ENCODE measurements at regions not wholly inside any gene's neighbourhood (a gene's known extent, or its start where the extent isn't known, plus 50 kb on each side); places are given as distances from the start of the nearest gene placed in this dataset.
A peak's percentile ranks its signal among the peaks of the same experiment; 100 is the strongest.
"Not testable (repeated sequence)": the region's sequence is repeated elsewhere in the genome, so short reads cannot be mapped to it uniquely, and the experiment has no call there.

- FAIRE-seq; DNase-seq (ENCODE audit: insufficient read length, low spot score): not testable (repeated sequence)
- TF ChIP-seq, protein P1, sequence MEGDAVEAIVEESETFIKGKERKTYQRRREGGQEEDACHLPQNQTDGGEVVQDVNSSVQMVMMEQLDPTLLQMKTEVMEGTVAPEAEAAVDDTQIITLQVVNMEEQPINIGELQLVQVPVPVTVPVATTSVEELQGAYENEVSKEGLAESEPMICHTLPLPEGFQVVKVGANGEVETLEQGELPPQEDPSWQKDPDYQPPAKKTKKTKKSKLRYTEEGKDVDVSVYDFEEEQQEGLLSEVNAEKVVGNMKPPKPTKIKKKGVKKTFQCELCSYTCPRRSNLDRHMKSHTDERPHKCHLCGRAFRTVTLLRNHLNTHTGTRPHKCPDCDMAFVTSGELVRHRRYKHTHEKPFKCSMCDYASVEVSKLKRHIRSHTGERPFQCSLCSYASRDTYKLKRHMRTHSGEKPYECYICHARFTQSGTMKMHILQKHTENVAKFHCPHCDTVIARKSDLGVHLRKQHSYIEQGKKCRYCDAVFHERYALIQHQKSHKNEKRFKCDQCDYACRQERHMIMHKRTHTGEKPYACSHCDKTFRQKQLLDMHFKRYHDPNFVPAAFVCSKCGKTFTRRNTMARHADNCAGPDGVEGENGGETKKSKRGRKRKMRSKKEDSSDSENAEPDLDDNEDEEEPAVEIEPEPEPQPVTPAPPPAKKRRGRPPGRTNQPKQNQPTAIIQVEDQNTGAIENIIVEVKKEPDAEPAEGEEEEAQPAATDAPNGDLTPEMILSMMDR (IDR thresholded peaks at IDR 0.05; ENCODE audit: insufficient read depth, missing control alignments) = peak; percentile 48
Observed at GRCh38 chr7:6953138-6953797, 127.2 kb upstream of the CCZ1B start.

DNA sequence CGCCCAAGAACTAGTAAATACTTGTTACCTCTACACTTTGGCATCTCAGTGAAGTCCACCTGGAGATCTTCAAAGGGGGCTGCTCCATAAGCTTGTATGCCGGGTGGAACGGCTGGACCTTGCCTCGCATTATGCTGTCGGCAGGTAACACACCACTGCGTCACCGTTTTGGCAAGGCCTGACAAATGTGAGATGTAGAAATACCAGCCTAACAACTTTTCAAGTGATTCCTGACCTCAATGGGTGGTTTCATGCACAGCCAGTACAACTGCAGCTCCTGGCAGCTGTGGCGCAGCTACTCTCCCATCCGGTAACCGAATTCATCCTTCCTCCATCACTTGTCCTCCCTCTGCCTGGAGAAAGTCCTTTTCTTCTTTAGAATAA is 127.7 kb upstream of the CCZ1B start:
- not testable (repeated sequence) for FAIRE-seq; DNase-seq (ENCODE audit: insufficient read length, low spot score)

- DNase-seq (ENCODE audit: insufficient read length, low spot score); FAIRE-seq: not testable (repeated sequence)
Observed at GRCh38 chr7:6955385-6955784, 129.3 kb upstream of the CCZ1B start.

- not testable (repeated sequence) for FAIRE-seq; DNase-seq (ENCODE audit: insufficient read length, low spot score)
Observed at GRCh38 chr7:6955990-6956566, 130.0 kb upstream of the CCZ1B start.

GRCh38 chr7:6958371-6958770 is 132.3 kb upstream of the CCZ1B start:
- not testable (repeated sequence) for FAIRE-seq; DNase-seq (ENCODE audit: insufficient read length, low spot score)

- DNase-seq (ENCODE audit: insufficient read length, low spot score); FAIRE-seq: not testable (repeated sequence)
Observed at GRCh38 chr7:6959942-6960341, 133.9 kb upstream of the CCZ1B start.

GRCh38 chr7:6962871-6963270 is 136.8 kb upstream of the CCZ1B start:
- not testable (repeated sequence) for FAIRE-seq; DNase-seq (ENCODE audit: insufficient read length, low spot score)

- FAIRE-seq; DNase-seq (ENCODE audit: insufficient read length, low spot score): not testable (repeated sequence)
- TF ChIP-seq, protein P1 (IDR thresholded peaks at IDR 0.05; ENCODE audit: insufficient read depth, missing control alignments) = peak; percentile 43
Observed at GRCh38 chr7:6965051-6965450, 139.0 kb upstream of the CCZ1B start.

DNA sequence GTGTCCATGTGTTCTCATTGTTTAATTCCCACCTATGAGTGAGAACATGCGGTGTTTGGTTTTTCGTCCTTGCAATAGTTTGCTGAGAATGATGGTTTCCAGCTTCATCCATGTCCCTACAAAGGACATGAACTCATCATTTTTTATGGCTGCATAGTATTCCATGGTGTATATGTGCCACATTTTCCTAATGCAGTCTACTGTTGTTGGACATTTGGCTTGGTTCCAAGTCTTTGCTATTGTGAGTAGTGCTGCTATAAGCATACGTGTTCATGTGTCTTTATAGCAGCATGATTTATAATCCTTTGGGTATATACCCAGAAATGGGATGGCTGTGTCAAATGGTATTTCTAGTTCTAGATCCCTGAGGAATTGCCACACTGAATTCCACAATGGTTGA is 144.1 kb upstream of the CCZ1B start:
- not testable (repeated sequence) for FAIRE-seq; DNase-seq (ENCODE audit: insufficient read length, low spot score)

DNA sequence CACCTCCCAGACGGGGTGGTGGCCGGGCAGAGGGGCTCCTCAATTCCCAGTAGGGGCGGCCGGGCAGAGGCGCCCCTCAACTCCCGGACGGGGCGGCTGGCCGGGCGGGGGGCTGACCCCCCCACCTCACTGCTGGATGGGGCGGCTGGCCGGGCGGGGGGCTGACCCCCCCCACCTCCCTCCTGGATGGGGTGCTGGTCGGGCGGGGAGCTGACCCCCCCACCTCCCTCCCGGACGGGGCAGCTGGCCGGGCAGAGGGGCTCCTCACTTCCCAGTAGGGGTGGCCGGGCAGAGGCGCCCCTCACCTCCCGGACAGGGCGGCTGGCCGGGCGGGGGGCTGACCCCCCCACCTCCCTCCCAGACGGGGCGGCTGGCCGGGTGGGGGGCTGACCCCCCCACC is 148.8 kb upstream of the CCZ1B start:
- FAIRE-seq; DNase-seq (ENCODE audit: insufficient read length, low spot score): not testable (repeated sequence)

- DNase-seq (ENCODE audit: insufficient read length, low spot score); FAIRE-seq: not testable (repeated sequence)
Observed at GRCh38 chr7:6975346-6975745, 149.3 kb upstream of the CCZ1B start.

GRCh38 chr7:6977368-6977767 is 151.3 kb upstream of the CCZ1B start:
- FAIRE-seq; DNase-seq (ENCODE audit: insufficient read length, low spot score): not testable (repeated sequence)

DNA sequence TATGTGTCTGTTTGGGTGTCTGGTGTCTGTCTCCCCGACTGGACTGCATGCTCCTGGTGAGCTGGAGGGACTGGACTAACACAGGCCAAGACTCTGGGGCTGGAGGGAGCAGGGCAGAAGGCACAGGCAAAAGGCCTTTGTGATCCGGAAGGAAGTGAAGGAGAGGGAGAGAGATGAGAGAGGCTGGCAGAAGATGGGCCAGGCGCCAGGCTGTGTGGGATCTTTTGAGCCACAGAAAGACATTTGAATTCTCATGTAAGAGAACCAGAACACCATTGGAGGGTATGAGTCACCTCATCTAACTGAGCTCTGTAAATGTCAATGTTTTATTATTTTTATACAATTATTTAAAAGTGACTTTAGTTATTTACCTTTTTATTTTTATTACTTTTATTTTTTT is 152.3 kb upstream of the CCZ1B start:
- DNase-seq (ENCODE audit: insufficient read length, low spot score); FAIRE-seq: not testable (repeated sequence)

DNA sequence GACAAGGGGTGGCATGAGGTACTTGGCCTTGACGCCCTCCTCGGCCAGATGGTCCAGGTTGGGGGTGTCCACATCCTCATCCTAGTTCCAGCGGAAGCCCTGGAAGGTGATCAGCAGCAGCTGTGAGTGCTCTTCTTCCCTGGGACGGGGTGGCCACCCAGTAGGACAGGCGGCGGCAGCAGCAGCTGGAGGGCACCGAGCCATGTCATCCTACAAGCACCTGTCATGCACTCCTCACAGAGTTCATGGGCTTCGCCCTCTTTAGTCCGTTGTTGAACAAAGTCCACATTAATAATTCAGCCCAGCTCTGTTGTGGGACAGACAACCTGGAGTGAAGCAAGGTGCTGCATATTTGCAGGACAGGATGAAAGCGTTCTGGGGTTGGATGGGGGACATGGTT is 153.4 kb upstream of the CCZ1B start:
- DNase-seq (ENCODE audit: insufficient read length, low spot score); FAIRE-seq: not testable (repeated sequence)

DNA sequence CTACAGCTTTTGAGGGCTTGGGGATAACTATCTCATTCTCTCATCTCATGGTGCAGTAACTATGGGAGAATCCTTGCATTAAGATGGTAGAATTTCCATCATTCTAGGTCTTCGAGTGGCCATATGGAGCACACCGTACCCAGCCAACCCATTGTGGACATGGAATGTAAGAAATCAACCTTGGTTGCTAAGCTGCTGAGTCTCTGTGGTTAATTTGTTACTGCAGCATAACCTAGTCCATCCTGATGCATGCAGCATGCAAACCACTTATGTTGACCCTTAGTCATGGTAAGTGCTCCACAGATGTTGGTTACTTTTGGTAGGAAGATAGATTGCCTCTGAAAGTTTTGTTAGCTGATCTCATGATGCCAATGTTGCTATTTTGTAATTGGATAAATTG is 156.3 kb upstream of the CCZ1B start:
- FAIRE-seq; DNase-seq (ENCODE audit: insufficient read length, low spot score): not testable (repeated sequence)

- DNase-seq (ENCODE audit: insufficient read length, low spot score); FAIRE-seq: not testable (repeated sequence)
Observed at GRCh38 chr7:6986892-6987291, 160.8 kb upstream of the CCZ1B start.

DNA sequence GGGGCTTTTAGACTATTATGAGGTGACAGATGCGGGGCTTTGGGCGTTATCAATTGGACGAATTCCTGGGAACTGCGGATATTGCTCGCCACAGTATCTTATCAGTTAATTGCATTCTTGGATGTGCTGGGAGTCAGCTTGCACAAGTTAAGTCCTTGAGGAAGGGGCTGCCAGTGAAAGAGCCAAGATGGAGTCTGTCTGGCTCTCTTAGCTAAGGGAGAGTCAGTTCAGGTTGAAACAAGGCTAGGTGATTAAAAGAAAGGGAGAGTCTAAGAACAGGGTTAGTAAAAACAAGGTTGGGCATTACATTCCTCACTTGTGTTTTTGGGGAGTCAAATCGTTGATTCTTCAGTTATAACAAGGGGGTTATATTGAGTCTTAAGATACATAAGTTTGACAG is 162.5 kb upstream of the CCZ1B start:
- DNase-seq (ENCODE audit: insufficient read length, low spot score); FAIRE-seq: not testable (repeated sequence)

DNA sequence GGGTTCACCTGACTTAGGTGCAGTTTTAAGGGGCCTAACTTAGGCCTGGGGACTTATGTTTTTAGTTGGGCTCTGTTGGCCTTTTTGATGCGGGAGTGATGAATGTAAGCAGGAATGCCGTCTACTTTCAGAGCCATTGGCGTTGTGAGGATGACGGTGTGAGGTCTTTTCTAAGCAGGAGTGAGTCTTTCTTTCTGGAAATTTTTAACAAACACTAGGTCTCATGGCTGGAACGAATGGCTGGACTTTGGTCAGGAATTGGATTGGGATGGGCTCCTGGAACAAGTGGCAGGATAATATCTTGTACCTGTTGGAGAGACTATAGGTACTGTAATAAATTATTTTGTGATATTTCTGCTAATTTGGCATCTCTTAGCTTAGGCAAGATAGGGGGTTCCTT is 163.9 kb upstream of the CCZ1B start:
- not testable (repeated sequence) for DNase-seq (ENCODE audit: insufficient read length, low spot score); FAIRE-seq
